SK-N-SH (cell line): ENCODE measurements at regions not wholly inside any gene's neighbourhood (a gene's known extent, or its start where the extent isn't known, plus 50 kb on each side); places are given as distances from the start of the nearest gene placed in this dataset.

Experiments
- CTCF ChIA-PET: fragments of 300-600, 350-600 bp; formaldehyde crosslinking; extraction: SDS; loops from one replicate; lab custom pipeline; 2021; lab: Yijun Ruan, JAX
- POLR2A ChIA-PET: fragments of 350-600 bp; sonication (Branson Sonifier 250); formaldehyde crosslinking; extraction: SDS; loops from one replicate; lab custom pipeline; 2020; ENCODE audit warnings: antibody characterized with exemption, inconsistent platforms; lab: Yijun Ruan, JAX
- DNase-seq: peaks from one replicate; pipeline ENCODE4 v3.0.0; 2012
- H2AFZ ChIP-seq: fragments of 200-600 bp; sonication (generic); 2 replicates; pipeline ENCODE4 v1.8.1; 2016; ENCODE audit warnings: antibody characterized with exemption, mild to moderate bottlenecking, low read depth
- H3F3A ChIP-seq: fragments of 200-600 bp; sonication (generic); replicated peaks from 2 replicates; pipeline ENCODE3; 2016; ENCODE audit warnings: antibody characterized with exemption, mild to moderate bottlenecking; ENCODE audit not compliant: insufficient read depth
- H3K27ac ChIP-seq, 2 experiments: fragments of 200-500 bp in 1 of 2; fragments of 200-600 bp in 1 of 2; sonication (Bioruptor generic) in 1 of 2; sonication (generic), shearing (Covaris generic) in 1 of 2; 2 replicates each; pipeline versions ENCODE4 v1.5.1 to v1.6.1; 2014 to 2016; ENCODE audit warnings: low read depth in 2 of 2, inconsistent platforms in 1 of 2, low read length in 1 of 2, mild to moderate bottlenecking in 1 of 2, mixed read lengths in 1 of 2
- H3K27me3 ChIP-seq: fragments of 200-600 bp; sonication (generic), shearing (Covaris generic); 2 replicates; pipeline ENCODE4 v1.6.1; 2016; ENCODE audit warnings: mixed run types; ENCODE audit not compliant: insufficient read depth
- H3K36me3 ChIP-seq, 2 experiments: fragments of 200-500 bp in 1 of 2; fragments of 200-600 bp in 1 of 2; sonication (Bioruptor generic) in 1 of 2; sonication (generic) in 1 of 2; replicated peaks in 1 of 2; 2 replicates each; pipeline versions ENCODE3 to v1.5.1; 2014 to 2016; ENCODE audit warnings: low read length in 1 of 2, mild to moderate bottlenecking in 1 of 2; ENCODE audit not compliant: insufficient read depth in 2 of 2, control insufficient read depth in 1 of 2
- H3K4me1 ChIP-seq, 2 experiments: fragments of 200-500 bp in 1 of 2; fragments of 200-600 bp in 1 of 2; sonication (Bioruptor generic) in 1 of 2; sonication (generic), shearing (Covaris generic) in 1 of 2; 2 replicates each; pipeline versions ENCODE4 v1.5.1 to v1.6.1; 2014 to 2016; ENCODE audit warnings: low read depth in 1 of 2, low read length in 1 of 2, mixed run types in 1 of 2; ENCODE audit not compliant: insufficient read depth in 2 of 2, control insufficient read depth in 1 of 2
- H3K4me2 ChIP-seq: fragments of 200-600 bp; sonication (generic), shearing (Covaris generic); 2 replicates; pipeline ENCODE4 v1.6.1; 2017; ENCODE audit warnings: mixed run types
- H3K4me3 ChIP-seq, 2 experiments: fragments of 200-500 bp in 1 of 2; fragments of 200-600 bp in 1 of 2; sonication (Bioruptor generic) in 1 of 2; sonication (generic), shearing (Covaris generic) in 1 of 2; 2 replicates each; pipeline versions ENCODE4 v1.5.1 to v1.8.1; 2014 to 2016; ENCODE audit warnings: low read depth in 2 of 2, inconsistent platforms in 1 of 2, low read length in 1 of 2, mild to moderate bottlenecking in 1 of 2, mixed read lengths in 1 of 2, moderate library complexity in 1 of 2
- H3K79me2 ChIP-seq: fragments of 200-600 bp; sonication (generic); 2 replicates; pipeline ENCODE4 v1.8.1; 2017; ENCODE audit warnings: mild to moderate bottlenecking; ENCODE audit not compliant: insufficient read depth
- H3K9ac ChIP-seq: fragments of 200-600 bp; sonication (generic); 2 replicates; pipeline ENCODE4 v1.6.1; 2017; ENCODE audit warnings: mixed run types
- H3K9me2 ChIP-seq: fragments of 200-600 bp; sonication (generic); 2 replicates; pipeline ENCODE4 v1.6.1; 2017; ENCODE audit warnings: mixed run types
- H3K9me3 ChIP-seq: fragments of 200-600 bp; sonication (generic); 2 replicates; pipeline ENCODE4 v1.6.1; 2017; ENCODE audit warnings: mixed run types, mild to moderate bottlenecking, moderate library complexity
- H4K20me1 ChIP-seq: fragments of 200-600 bp; sonication (generic); 2 replicates; pipeline ENCODE4 v1.6.1; 2017; ENCODE audit warnings: mild to moderate bottlenecking, mixed run types; ENCODE audit not compliant: insufficient read depth
- ELF1 ChIP-seq: IDR thresholded peaks from 2 replicates; pipeline ENCODE4 v1.4.0; 2012
- EZH2phosphoT487 ChIP-seq: fragments of 200-600 bp; sonication (generic); IDR thresholded peaks from 2 replicates; pipeline ENCODE4 v1.6.1; 2017; ENCODE audit warnings: low read depth, mixed run types, mild to moderate bottlenecking, antibody characterized with exemption, moderate library complexity, borderline replicate concordance
- FOSL2 ChIP-seq: IDR thresholded peaks from 2 replicates; pipeline ENCODE4 v1.4.0; 2012; ENCODE audit warnings: low read depth, mild to moderate bottlenecking, moderate library complexity, borderline replicate concordance
- FOXJ3 ChIP-seq: sonication (generic); formaldehyde crosslinking; IDR thresholded peaks from 2 replicates; pipeline ENCODE4 v1.5.1; 2020; ENCODE audit warnings: mild to moderate bottlenecking, missing genetic modification reagents
- FOXM1 ChIP-seq: IDR thresholded peaks from 2 replicates; pipeline ENCODE4 v1.4.0; 2012; ENCODE audit warnings: low read depth, mild to moderate bottlenecking
- GABPA ChIP-seq: IDR thresholded peaks from 2 replicates; pipeline ENCODE4 v1.4.0; 2012; ENCODE audit warnings: low read depth, mild to moderate bottlenecking
- GATA2 ChIP-seq: sonication (generic); formaldehyde crosslinking; IDR thresholded peaks from 2 replicates; pipeline ENCODE4 v1.5.0; 2020; ENCODE audit warnings: mild to moderate bottlenecking, missing genetic modification reagents
- MEF2A ChIP-seq: IDR thresholded peaks from 2 replicates; pipeline ENCODE4 v1.4.0; 2012; ENCODE audit warnings: low read depth, borderline replicate concordance
- MXI1 ChIP-seq: IDR thresholded peaks from 2 replicates; pipeline ENCODE4 v1.6.1; 2012; ENCODE audit warnings: mild to moderate bottlenecking, low read depth, low read length, improper control_type of control experiment
- POLR2AphosphoS5 ChIP-seq: IDR thresholded peaks from 2 replicates; pipeline ENCODE4 v1.6.1; 2012; ENCODE audit warnings: low read depth, low read length
- RAD21 ChIP-seq: IDR thresholded peaks from 2 replicates; pipeline ENCODE4 v1.6.1; 2012; ENCODE audit warnings: mild to moderate bottlenecking, low read length
- RFX5 ChIP-seq: IDR thresholded peaks from 2 replicates; pipeline ENCODE4 v1.6.1; 2012; ENCODE audit warnings: mild to moderate bottlenecking, improper control_type of control experiment, low read length
- RXRA ChIP-seq: IDR thresholded peaks from 2 replicates; pipeline ENCODE4 v1.4.0; 2012; ENCODE audit warnings: low read depth, mild to moderate bottlenecking, borderline replicate concordance
- SIN3A ChIP-seq: IDR thresholded peaks from 2 replicates; pipeline ENCODE4 v1.6.1; 2012; ENCODE audit warnings: low read depth, mild to moderate bottlenecking, low read length, moderate library complexity, borderline replicate concordance
- SMC3 ChIP-seq: IDR thresholded peaks from 2 replicates; pipeline ENCODE4 v1.6.1; 2012; ENCODE audit warnings: low read depth, low read length, improper control_type of control experiment
- USF2 ChIP-seq: fragments of 150-350 bp; IDR thresholded peaks from 2 replicates; pipeline ENCODE4 v1.6.1; 2017; ENCODE audit warnings: antibody characterized with exemption, low read length, low read depth, borderline replicate concordance
- YY1 ChIP-seq: IDR thresholded peaks from 2 replicates; pipeline ENCODE4 v1.4.0; 2012; ENCODE audit warnings: low read depth, mild to moderate bottlenecking
- ZBTB33 ChIP-seq: IDR thresholded peaks from 2 replicates; pipeline ENCODE4 v1.4.0; 2012; ENCODE audit warnings: low read depth, borderline replicate concordance
- WGBS: methylation state at CpG from one replicate; pipeline ENCODE4 v1.1.6; 2017; ENCODE audit warnings: low lambda C conversion rate; 5-methylcytosine and 5-hydroxymethylcytosine counted together
- TF ChIP-seq, protein P1 (sequence below): IDR thresholded peaks from 2 replicates; pipeline ENCODE4; 2012
- TF ChIP-seq, protein P2 (sequence below): IDR thresholded peaks from 2 replicates; pipeline ENCODE4 v1.4.0; 2012; ENCODE audit warnings: low read depth, borderline replicate concordance

DNA sequence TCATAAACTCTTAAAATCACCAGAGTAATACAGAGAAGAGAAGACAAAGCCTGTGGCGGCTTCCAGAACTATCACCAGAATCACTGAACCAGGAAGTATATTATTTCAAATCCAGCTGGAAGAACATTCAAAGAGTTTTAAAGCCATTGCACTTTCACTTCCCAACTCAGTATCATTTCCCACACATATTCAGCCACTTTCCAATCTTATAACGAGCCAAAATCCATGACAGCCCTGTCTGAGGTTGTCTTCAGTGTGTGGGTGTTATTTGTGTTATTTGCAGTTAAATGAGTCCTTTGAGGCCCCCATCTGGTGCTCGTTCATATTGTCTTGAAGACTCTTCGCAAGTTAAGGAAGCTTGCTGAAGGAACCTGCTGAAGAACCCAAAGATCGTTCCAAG is 559.9 kb downstream of the TSN start (continued):
- TF ChIP-seq EZH2phosphoT487 (no peak), FOXJ3 (no peak)

DNA sequence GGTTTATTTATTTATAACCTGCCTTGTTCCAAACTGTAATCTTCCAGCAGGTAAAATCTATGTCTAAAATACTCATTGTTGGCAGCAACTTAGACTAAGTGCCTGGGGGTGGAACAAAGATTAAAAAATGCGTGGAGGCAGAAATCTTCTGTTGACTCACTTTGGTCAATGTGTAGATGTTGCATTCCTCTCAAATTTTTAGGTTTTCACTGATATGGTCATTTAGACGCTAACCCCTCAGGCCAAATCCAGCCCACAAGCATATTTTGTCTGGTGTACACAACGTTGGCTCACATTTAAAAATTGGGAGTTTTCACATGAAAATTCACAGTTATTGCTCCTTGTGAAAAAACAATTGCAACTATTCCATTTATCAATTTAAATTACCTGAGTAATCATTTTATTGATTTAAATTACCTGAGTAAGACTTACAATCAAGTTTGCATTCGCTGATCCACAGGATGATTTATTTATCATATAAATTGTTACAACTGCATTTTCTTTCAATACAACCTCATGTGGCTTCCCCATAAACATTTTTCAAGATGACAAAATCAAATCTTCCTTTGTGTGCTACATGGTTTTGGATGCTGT is 564.2 kb downstream of the TSN start:
- H3K9me3 ChIP-seq, result no peaks in the 10 kb centered on the region
- H3K4me1 ChIP-seq, result peaks cover 0 to 8% of the 10 kb centered on the region in 2 experiments; a peak in 2 of 4 replicates
- no peak overlapping the region for H2AFZ ChIP-seq
- TF ChIP-seq MXI1 (no peak), POLR2AphosphoS5 (no peak)
- WGBS, result 21% methylated on average over 4 of the region's 4 CpGs
- H3F3A ChIP-seq, result no peaks in the 10 kb centered on the region
- POLR2A ChIA-PET, result no interaction called here
- CTCF ChIA-PET, result no interaction called here
- no peaks in the 10 kb centered on the region for H3K79me2 ChIP-seq
- H4K20me1 ChIP-seq, result no peaks in the 10 kb centered on the region
- no peaks in the 10 kb centered on the region for H3K27me3 ChIP-seq
- DNase-seq, result no peak
- no peaks in the 10 kb centered on the region for H3K36me3 ChIP-seq
- H3K9me2 ChIP-seq, result no peaks in the 10 kb centered on the region
- no peak overlapping the region for H3K9ac ChIP-seq
- H3K27ac ChIP-seq, result no peak overlapping the region
- no peak overlapping the region for H3K4me2 ChIP-seq
- no peak overlapping the region for H3K4me3 ChIP-seq

DNA sequence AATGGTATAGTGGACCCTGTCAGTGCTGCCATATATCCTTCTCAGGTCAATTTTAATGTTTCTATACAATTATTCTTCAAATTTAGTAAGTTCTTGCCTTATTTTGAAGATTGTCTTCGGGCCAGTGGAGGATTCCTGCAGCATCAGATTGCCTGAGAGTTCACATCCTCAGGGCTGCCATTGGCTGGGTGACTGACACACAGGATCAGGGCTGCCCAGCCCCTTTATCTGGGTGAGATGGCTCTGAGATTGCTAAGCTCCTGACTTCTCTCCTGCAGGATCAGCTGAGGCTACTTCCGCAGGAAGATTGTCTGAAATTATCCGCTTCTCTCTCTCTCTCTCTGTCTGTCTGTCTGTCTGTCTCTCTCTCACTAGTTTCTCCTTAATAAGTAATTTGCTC is 567.4 kb downstream of the TSN start:
- whole genome bisulfite sequencing, result 59% methylated on average over 3 of the region's 3 CpGs
- ChIA-PET POLR2A (no interaction called here), CTCF (interaction anchor here (1.3 kb wide), 1 partner anchor 8 kb away, joined by 4 read pairs; no protein-coding TSS in a partner anchor)

More for the DNA sequence above, 567.4 kb downstream of the TSN start:
- Histone ChIP-seq H3K4me2 (no peak overlapping the region), H3K9me3 (no peaks in the 10 kb centered on the region), H3K9ac (no peak overlapping the region), H3K27me3 (no peaks in the 10 kb centered on the region), H3K79me2 (no peaks in the 10 kb centered on the region), H3K4me3 (no peak overlapping the region), H3K4me1 (peaks cover 0 to 8% of the 10 kb centered on the region in 2 experiments; a peak in 2 of 4 replicates), H3K36me3 (no peaks in the 10 kb centered on the region), H4K20me1 (no peaks in the 10 kb centered on the region), H3K9me2 (no peaks in the 10 kb centered on the region), H3F3A (no peaks in the 10 kb centered on the region), H3K27ac (no peak overlapping the region)
- no peak for DNase-seq
- TF ChIP-seq MEF2A (no peak), YY1 (no peak), RXRA (no peak), ELF1 (no peak), USF2 (no peak), SIN3A (no peak), GATA2 (CRISPR knock-in tag) (no peak), POLR2AphosphoS5 (no peak), RAD21 (no peak), RFX5 (no peak), ZBTB33 (no peak), EZH2phosphoT487 (no peak), SMC3 (no peak), FOXJ3 (no peak), FOXM1 (no peak), GABPA (no peak), FOSL2 (no peak)
- TF ChIP-seq, protein P1, sequence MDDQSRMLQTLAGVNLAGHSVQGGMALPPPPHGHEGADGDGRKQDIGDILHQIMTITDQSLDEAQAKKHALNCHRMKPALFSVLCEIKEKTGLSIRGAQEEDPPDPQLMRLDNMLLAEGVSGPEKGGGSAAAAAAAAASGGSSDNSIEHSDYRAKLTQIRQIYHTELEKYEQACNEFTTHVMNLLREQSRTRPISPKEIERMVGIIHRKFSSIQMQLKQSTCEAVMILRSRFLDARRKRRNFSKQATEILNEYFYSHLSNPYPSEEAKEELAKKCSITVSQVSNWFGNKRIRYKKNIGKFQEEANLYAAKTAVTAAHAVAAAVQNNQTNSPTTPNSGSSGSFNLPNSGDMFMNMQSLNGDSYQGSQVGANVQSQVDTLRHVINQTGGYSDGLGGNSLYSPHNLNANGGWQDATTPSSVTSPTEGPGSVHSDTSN, result no peak
- TF ChIP-seq, protein P2, sequence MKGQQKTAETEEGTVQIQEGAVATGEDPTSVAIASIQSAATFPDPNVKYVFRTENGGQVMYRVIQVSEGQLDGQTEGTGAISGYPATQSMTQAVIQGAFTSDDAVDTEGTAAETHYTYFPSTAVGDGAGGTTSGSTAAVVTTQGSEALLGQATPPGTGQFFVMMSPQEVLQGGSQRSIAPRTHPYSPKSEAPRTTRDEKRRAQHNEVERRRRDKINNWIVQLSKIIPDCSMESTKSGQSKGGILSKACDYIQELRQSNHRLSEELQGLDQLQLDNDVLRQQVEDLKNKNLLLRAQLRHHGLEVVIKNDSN, result no peak
- TF ChIP-seq, all 33 proteins: peak for 0
- H2AFZ ChIP-seq, result no peak overlapping the region
